GM12878 (cell line): ENCODE measurements at regions not wholly inside any gene's neighbourhood (a gene's known extent, or its start where the extent isn't known, plus 50 kb on each side); places are given as distances from the start of the nearest gene placed in this dataset.

Source experiments
- ATAC-seq: fragments of 200-7000 bp; cut with Tn5 transposase; 3 replicates; pipeline ENCODE4 v1.9.1; 2020; ENCODE audit warnings: mild to moderate bottlenecking, moderate library complexity
- BruUV-seq: library from RNA; stranded (reverse); fragments of 400-500 nt; replicated peaks from 2 replicates; lab custom pipeline; 2021; lab: Mats Ljungman, UMichigan
- CTCF ChIA-PET: fragments of 300-600 bp; sonication (Branson Sonifier 250); formaldehyde crosslinking; extraction: SDS; loops from one replicate; lab custom pipeline; 2021; ENCODE audit warnings: inconsistent platforms; lab: Yijun Ruan, JAX
- POLR2A ChIA-PET: fragments of 350-600 bp; formaldehyde crosslinking; extraction: SDS; loops from one replicate; lab custom pipeline; 2021; ENCODE audit warnings: inconsistent platforms; lab: Charles Lee
- RAD21 ChIA-PET: fragments of 300-600 bp; sonication (Branson Sonifier 250); formaldehyde crosslinking; loops from one replicate; lab custom pipeline; 2023; ENCODE audit warnings: antibody characterized with exemption; ENCODE audit not compliant: unreplicated experiment; lab: Charles Lee
- SMC1A ChIA-PET: fragments of 300-600 bp; sonication (Branson Sonifier 250); formaldehyde crosslinking; loops from one replicate; lab custom pipeline; 2023; ENCODE audit not compliant: unreplicated experiment, uncharacterized antibody; lab: Charles Lee
- DNase-seq: peaks from one replicate; pipeline ENCODE4 v3.0.0-alpha.2; 2011; ENCODE audit warnings: low read depth, low spot score
- FAIRE-seq: peaks from 3 replicates; lab custom pipeline; 2011; peaks lifted over from hg19 to GRCh38; lab: Jason Lieb, UNC
- H2AFZ ChIP-seq: 2 replicates; pipeline ENCODE4 v1.6.0; 2011; ENCODE audit warnings: low read depth, low read length, control low read depth; ENCODE audit not compliant: control insufficient read depth
- H3K27ac ChIP-seq: 2 replicates; pipeline ENCODE4 v1.5.1; 2011; ENCODE audit warnings: control low read depth; ENCODE audit not compliant: control insufficient read depth, insufficient read depth
- H3K27me3 ChIP-seq, 2 experiments: replicated peaks in 1 of 2; 2 replicates each; pipeline versions ENCODE4 v1.6.0 to v1.6.1; 2011; ENCODE audit warnings: low read length in 1 of 2; ENCODE audit not compliant: control insufficient read depth in 2 of 2, insufficient read depth in 2 of 2
- H3K36me3 ChIP-seq, 2 experiments: 2 replicates each; pipeline ENCODE4 v1.5.1; 2011; ENCODE audit warnings: low read length in 1 of 2; ENCODE audit not compliant: control insufficient read depth in 2 of 2, insufficient read depth in 2 of 2
- H3K4me1 ChIP-seq: 2 replicates; pipeline ENCODE4 v1.6.1; 2011; ENCODE audit warnings: mild to moderate bottlenecking, low read length, moderate library complexity, mixed read lengths; ENCODE audit not compliant: control insufficient read depth, insufficient read depth
- H3K4me2 ChIP-seq: 2 replicates; pipeline ENCODE4 v1.6.0; 2011; ENCODE audit warnings: control low read depth; ENCODE audit not compliant: control insufficient read depth, insufficient read depth
- H3K4me3 ChIP-seq: fragments of 200-600 bp; sonication (generic); 2 replicates; pipeline ENCODE4 v1.5.1; 2016
- H3K79me2 ChIP-seq: 2 replicates; pipeline ENCODE4 v1.6.0; 2011; ENCODE audit warnings: low read length; ENCODE audit not compliant: control insufficient read depth, insufficient read depth
- H3K9ac ChIP-seq: 2 replicates; pipeline ENCODE4 v1.8.0; 2011; ENCODE audit warnings: low read length, control low read depth, mixed read lengths; ENCODE audit not compliant: control insufficient read depth, insufficient read depth
- H3K9me3 ChIP-seq: replicated peaks from 3 replicates; pipeline ENCODE4 v1.5.1; 2011; ENCODE audit warnings: mild to moderate bottlenecking, low read length; ENCODE audit not compliant: control insufficient read depth, insufficient read depth
- H4K20me1 ChIP-seq: 2 replicates; pipeline ENCODE4 v1.6.0; 2011; ENCODE audit not compliant: control insufficient read depth, insufficient read depth
- ASH2L ChIP-seq: fragments of 300-600, 200-600 bp; sonication (generic); IDR thresholded peaks from 2 replicates; pipeline ENCODE4 v1.6.1; 2017; ENCODE audit warnings: low read depth, mild to moderate bottlenecking, borderline replicate concordance
- CHD1 ChIP-seq: IDR thresholded peaks from 2 replicates; pipeline ENCODE4 v1.6.1; 2012; ENCODE audit warnings: low read depth, low read length, improper control_type of control experiment
- CTCF ChIP-seq, 3 experiments: IDR thresholded peaks in 2 of 3; conservative IDR thresholded peaks in 1 of 3; 2 replicates each; pipeline ENCODE4 v1.5.1; 2011; ENCODE audit warnings: low read depth in 3 of 3, low read length in 3 of 3, mild to moderate bottlenecking in 3 of 3, control low read depth in 2 of 3, moderate library complexity in 2 of 3, inconsistent platforms in 1 of 3, mixed read lengths in 1 of 3; ENCODE audit not compliant: control insufficient read depth in 2 of 3, insufficient read depth in 1 of 3; ENCODE audit errors: extremely low read depth in 1 of 3
- E4F1 ChIP-seq: fragments of 450-650 bp; IDR thresholded peaks from 2 replicates; pipeline ENCODE4 v1.6.1; 2018; ENCODE audit warnings: borderline replicate concordance, mild to moderate bottlenecking; ENCODE audit not compliant: partially characterized antibody
- EP300 ChIP-seq, 2 experiments: fragments of 150-350 bp in 1 of 2; IDR thresholded peaks; 2 replicates each; pipeline ENCODE4 v1.6.1; 2011 to 2012; ENCODE audit warnings: low read depth in 2 of 2, low read length in 2 of 2, borderline replicate concordance in 1 of 2, improper control_type of control experiment in 1 of 2, inconsistent platforms in 1 of 2; ENCODE audit not compliant: control insufficient read depth in 1 of 2
- HCFC1 ChIP-seq: fragments of 150-350 bp; IDR thresholded peaks from 2 replicates; pipeline ENCODE4 v1.6.1; 2014; ENCODE audit warnings: low read length
- NR2C1 ChIP-seq: fragments of 450-650 bp; IDR thresholded peaks from 2 replicates; pipeline ENCODE4 v1.6.1; 2017; ENCODE audit warnings: antibody characterized with exemption, mild to moderate bottlenecking, moderate library complexity
- PKNOX1 ChIP-seq: fragments of 450-650 bp; IDR thresholded peaks from 2 replicates; pipeline ENCODE4 v1.6.1; 2016; ENCODE audit warnings: mild to moderate bottlenecking
- RAD51 ChIP-seq: fragments of 450-650 bp; IDR thresholded peaks from 2 replicates; pipeline ENCODE4 v1.6.1; 2016; ENCODE audit warnings: moderate library complexity, mild to moderate bottlenecking, inconsistent platforms
- SIX5 ChIP-seq: IDR thresholded peaks from 2 replicates; pipeline ENCODE4 v1.6.1; 2011; ENCODE audit warnings: mild to moderate bottlenecking, low read depth, low read length, moderate library complexity; ENCODE audit not compliant: severe bottlenecking
- SUPT20H ChIP-seq: IDR thresholded peaks from 2 replicates; pipeline ENCODE4 v1.6.1; 2011; ENCODE audit warnings: low read depth, mild to moderate bottlenecking, low read length, moderate library complexity, borderline replicate concordance; ENCODE audit not compliant: control insufficient read depth
- TARDBP ChIP-seq: IDR thresholded peaks from 2 replicates; pipeline ENCODE4 v1.6.1; 2016; ENCODE audit warnings: borderline replicate concordance
- YY1 ChIP-seq: IDR thresholded peaks from 2 replicates; pipeline ENCODE4 v1.6.1; 2011; ENCODE audit warnings: low read depth, mild to moderate bottlenecking, low read length
- ZBED1 ChIP-seq: IDR thresholded peaks from 2 replicates; pipeline ENCODE4 v1.6.1; 2016; ENCODE audit warnings: borderline replicate concordance
- ZNF24 ChIP-seq: fragments of 450-650 bp; IDR thresholded peaks from 2 replicates; pipeline ENCODE4 v1.6.1; 2017; ENCODE audit warnings: antibody characterized with exemption, mild to moderate bottlenecking
- ZNF274 ChIP-seq: IDR thresholded peaks from one replicate; pipeline ENCODE4 v1.8.0; 2011; ENCODE audit not compliant: insufficient read length, insufficient read depth
- ZNF384 ChIP-seq: IDR thresholded peaks from 2 replicates; pipeline ENCODE4 v1.6.1; 2012; ENCODE audit warnings: low read depth, mild to moderate bottlenecking, low read length, improper control_type of control experiment, borderline replicate concordance
- ZZZ3 ChIP-seq: IDR thresholded peaks from 2 replicates; pipeline ENCODE4 v1.6.1; 2011; ENCODE audit warnings: low read depth; ENCODE audit not compliant: control insufficient read depth, insufficient read length
- WGBS: methylation state at CpG from one replicate; pipeline ENCODE4 v1.1.6; 2016; ENCODE audit warnings: low lambda C conversion rate; ENCODE audit not compliant: insufficient replicate concordance, insufficient coverage; ENCODE audit errors: missing lambda C conversion rate; 5-methylcytosine and 5-hydroxymethylcytosine counted together
- in situ Hi-C: fragments of 300-500 bp; cut with MboI; formaldehyde crosslinking; loops from 9 replicates; pipeline ENCODE4 v1.14.3; 2018; ENCODE audit warnings: mixed read lengths
- intact Hi-C: fragments of 100-400 bp; cut with micrococcal nuclease; formaldehyde crosslinking; loops from one replicate; pipeline ENCODE4 v1.14.2; 2022; ENCODE audit not compliant: unreplicated experiment

GRCh38 chr1:228998179-228998578 lies 262.9 kb downstream of the RHOU start (continued):
- no peak for TF ChIP-seq E4F1
- no peak for TF ChIP-seq CTCF (IDR thresholded peaks at IDR 0.05 in 2 of 3, conservative IDR thresholded peaks at IDR 0.05 in 1 of 3; ENCODE audit: control insufficient read depth in 2 of 3, extremely low read depth in 1 of 3, insufficient read depth in 1 of 3, low read depth in 3 of 3, low read length in 3 of 3)
- no peak for TF ChIP-seq ZNF384
- no peak for TF ChIP-seq TARDBP
- TF ChIP-seq, all 136 proteins: peak for 0

GRCh38 chr1:228999446-229000170 lies 264.3 kb downstream of the RHOU start:
- Histone ChIP-seq H3K27me3 (peaks cover 0 to 1% of the 10 kb centered on the region in 2 experiments; a peak in 1 of 4 replicates), H4K20me1 (no peaks in the 10 kb centered on the region), H3K79me2 (no peaks in the 10 kb centered on the region), H3K9me3 (no peaks in the 10 kb centered on the region), H3K4me3 (no peak overlapping the region), H3K36me3 (no peaks in the 10 kb centered on the region), H3K4me1 (no peaks in the 10 kb centered on the region), H3K4me2 (no peak overlapping the region), H3K9ac (no peak overlapping the region), H2AFZ (no peak overlapping the region), H3K27ac (no peak overlapping the region)
- ATAC-seq (no peak), DNase-seq (no peak), FAIRE-seq (no peak)
- in situ Hi-C loops: no loop called here
- BruUV-seq: no TSS peak
- intact Hi-C loops: no loop called here
- RAD21 ChIA-PET: no interaction called here
- CTCF ChIA-PET: no interaction called here
- SMC1A ChIA-PET: no interaction called here
- POLR2A ChIA-PET: no interaction called here
- 32% methylated on average over 9 of the region's 9 CpGs for whole genome bisulfite sequencing
- TF ChIP-seq RAD51: no peak
- no peak for TF ChIP-seq HCFC1
- no peak for TF ChIP-seq PKNOX1
- TF ChIP-seq NR2C1: no peak
- no peak for TF ChIP-seq YY1
- no peak for TF ChIP-seq EP300 (IDR thresholded peaks at IDR 0.05; ENCODE audit: borderline replicate concordance in 1 of 2, control insufficient read depth in 1 of 2, low read depth in 2 of 2, low read length in 2 of 2)
- TF ChIP-seq SUPT20H: no peak
- no peak for TF ChIP-seq ZNF274
- no peak for TF ChIP-seq CHD1
- TF ChIP-seq ZNF24: no peak
- TF ChIP-seq ZBED1: no peak
- no peak for TF ChIP-seq SIX5
- no peak for TF ChIP-seq ZZZ3
- no peak for TF ChIP-seq ASH2L
- no peak for TF ChIP-seq ZNF384
